ENCODE measurements at regions not wholly inside any gene's neighbourhood (a gene's known extent, or its start where the extent isn't known, plus 50 kb on each side); places are given as distances from the start of the nearest gene placed in this dataset.

- TF ChIP-seq POLR2A (IDR thresholded peaks at IDR 0.05) (no peak), CTCF (IDR thresholded peaks at IDR 0.05) (no peak)
Observed at GRCh38 chr4:32689518-32689917, 1969.3 kb downstream of the PCDH7 start.
